ENCODE measurements at regions not wholly inside any gene's neighbourhood (a gene's known extent, or its start where the extent isn't known, plus 50 kb on each side); places are given as distances from the start of the nearest gene placed in this dataset.

- no peaks in the 10 kb centered on the region for H3K27me3 Mint-ChIP-seq
- no peaks in the 10 kb centered on the region for H3K36me3 Mint-ChIP-seq (ENCODE audit: low read depth)
- H3K4me3 Mint-ChIP-seq = no peak overlapping the region
- H3K27ac Mint-ChIP-seq = no peak overlapping the region
- peaks cover 7% of the 10 kb centered on the region for H3K9me3 Mint-ChIP-seq
- H3K4me1 Mint-ChIP-seq (ENCODE audit: low read depth) = no peaks in the 10 kb centered on the region
Observed at GRCh38 chr5:52684051-52684450, 103.7 kb upstream of the ITGA1 start.

GRCh38 chr5:52685566-52685965, 102.2 kb upstream of the ITGA1 start:
- no peaks in the 10 kb centered on the region for H3K27me3 Mint-ChIP-seq
- H3K9me3 Mint-ChIP-seq = no peaks in the 10 kb centered on the region
- H3K4me1 Mint-ChIP-seq (ENCODE audit: low read depth) = no peaks in the 10 kb centered on the region
- H3K36me3 Mint-ChIP-seq (ENCODE audit: low read depth) = no peaks in the 10 kb centered on the region
- H3K27ac Mint-ChIP-seq = no peak overlapping the region
- H3K4me3 Mint-ChIP-seq = no peak overlapping the region

- no peaks in the 10 kb centered on the region for H3K36me3 Mint-ChIP-seq (ENCODE audit: low read depth)
- no peaks in the 10 kb centered on the region for H3K4me1 Mint-ChIP-seq (ENCODE audit: low read depth)
- no peak overlapping the region for H3K27ac Mint-ChIP-seq
- H3K4me3 Mint-ChIP-seq = no peak overlapping the region
- no peaks in the 10 kb centered on the region for H3K27me3 Mint-ChIP-seq
- H3K9me3 Mint-ChIP-seq = no peaks in the 10 kb centered on the region
Observed at GRCh38 chr5:52685971-52686370, 101.7 kb upstream of the ITGA1 start.

- H3K27ac Mint-ChIP-seq = no peak overlapping the region
- no peaks in the 10 kb centered on the region for H3K36me3 Mint-ChIP-seq (ENCODE audit: low read depth)
- H3K4me3 Mint-ChIP-seq = no peak overlapping the region
- H3K27me3 Mint-ChIP-seq = no peaks in the 10 kb centered on the region
- H3K9me3 Mint-ChIP-seq = no peaks in the 10 kb centered on the region
- H3K4me1 Mint-ChIP-seq (ENCODE audit: low read depth) = peaks cover 4% of the 10 kb centered on the region
Observed at GRCh38 chr5:52690236-52690768, 97.4 kb upstream of the ITGA1 start.

GRCh38 chr5:52692039-52692438, 95.7 kb upstream of the ITGA1 start:
- H3K9me3 Mint-ChIP-seq = no peaks in the 10 kb centered on the region
- no peak overlapping the region for H3K27ac Mint-ChIP-seq
- H3K4me1 Mint-ChIP-seq (ENCODE audit: low read depth) = peaks cover 4% of the 10 kb centered on the region
- no peaks in the 10 kb centered on the region for H3K36me3 Mint-ChIP-seq (ENCODE audit: low read depth)
- no peaks in the 10 kb centered on the region for H3K27me3 Mint-ChIP-seq
- H3K4me3 Mint-ChIP-seq = no peak overlapping the region

GRCh38 chr5:52692606-52693005, 95.1 kb upstream of the ITGA1 start:
- Mint-ChIP-seq H3K4me3 (no peak overlapping the region), H3K27ac (no peak overlapping the region), H3K9me3 (no peaks in the 10 kb centered on the region), H3K4me1 (ENCODE audit: low read depth) (peaks cover 4% of the 10 kb centered on the region), H3K36me3 (ENCODE audit: low read depth) (no peaks in the 10 kb centered on the region), H3K27me3 (no peaks in the 10 kb centered on the region)

- Mint-ChIP-seq H3K9me3 (no peaks in the 10 kb centered on the region), H3K36me3 (ENCODE audit: low read depth) (no peaks in the 10 kb centered on the region), H3K4me3 (no peak overlapping the region), H3K27ac (no peak overlapping the region), H3K27me3 (no peaks in the 10 kb centered on the region), H3K4me1 (ENCODE audit: low read depth) (peaks cover 4% of the 10 kb centered on the region)
Observed at GRCh38 chr5:52693280-52693679, 94.4 kb upstream of the ITGA1 start.

- peaks cover 4% of the 10 kb centered on the region for H3K4me1 Mint-ChIP-seq (ENCODE audit: low read depth)
- H3K4me3 Mint-ChIP-seq = no peak overlapping the region
- no peaks in the 10 kb centered on the region for H3K9me3 Mint-ChIP-seq
- H3K36me3 Mint-ChIP-seq (ENCODE audit: low read depth) = no peaks in the 10 kb centered on the region
- no peak overlapping the region for H3K27ac Mint-ChIP-seq
- no peaks in the 10 kb centered on the region for H3K27me3 Mint-ChIP-seq
Observed at GRCh38 chr5:52693836-52694235, 93.9 kb upstream of the ITGA1 start.

GRCh38 chr5:52694648-52695047, 93.1 kb upstream of the ITGA1 start:
- Mint-ChIP-seq H3K36me3 (ENCODE audit: low read depth) (no peaks in the 10 kb centered on the region), H3K27me3 (no peaks in the 10 kb centered on the region), H3K4me1 (ENCODE audit: low read depth) (peaks cover 4% of the 10 kb centered on the region), H3K9me3 (no peaks in the 10 kb centered on the region), H3K27ac (no peak overlapping the region), H3K4me3 (no peak overlapping the region)

GRCh38 chr5:52702877-52703276, 84.8 kb upstream of the ITGA1 start:
- no peak overlapping the region for H3K4me3 Mint-ChIP-seq
- peaks cover 13% of the 10 kb centered on the region for H3K4me1 Mint-ChIP-seq (ENCODE audit: low read depth)
- no peaks in the 10 kb centered on the region for H3K36me3 Mint-ChIP-seq (ENCODE audit: low read depth)
- H3K9me3 Mint-ChIP-seq = no peaks in the 10 kb centered on the region
- no peaks in the 10 kb centered on the region for H3K27me3 Mint-ChIP-seq
- H3K27ac Mint-ChIP-seq = no peak overlapping the region

GRCh38 chr5:52703321-52703720, 84.4 kb upstream of the ITGA1 start:
- H3K36me3 Mint-ChIP-seq (ENCODE audit: low read depth) = no peaks in the 10 kb centered on the region

GRCh38 chr5:52705720-52706119, 82.0 kb upstream of the ITGA1 start:
- Mint-ChIP-seq H3K27ac (no peak overlapping the region), H3K9me3 (no peaks in the 10 kb centered on the region), H3K36me3 (ENCODE audit: low read depth) (no peaks in the 10 kb centered on the region), H3K4me1 (ENCODE audit: low read depth) (peaks cover 32% of the 10 kb centered on the region), H3K27me3 (no peaks in the 10 kb centered on the region), H3K4me3 (no peak overlapping the region)

More at GRCh38 chr5:52703321-52703720, 84.4 kb upstream of the ITGA1 start:
- no peaks in the 10 kb centered on the region for H3K9me3 Mint-ChIP-seq
- no peak overlapping the region for H3K27ac Mint-ChIP-seq
- H3K27me3 Mint-ChIP-seq = no peaks in the 10 kb centered on the region
- no peak overlapping the region for H3K4me3 Mint-ChIP-seq
- H3K4me1 Mint-ChIP-seq (ENCODE audit: low read depth) = peaks cover 16% of the 10 kb centered on the region

GRCh38 chr5:52706775-52707174, 80.9 kb upstream of the ITGA1 start:
- H3K9me3 Mint-ChIP-seq = no peaks in the 10 kb centered on the region
- no peaks in the 10 kb centered on the region for H3K36me3 Mint-ChIP-seq (ENCODE audit: low read depth)
- peaks cover 37% of the 10 kb centered on the region for H3K4me1 Mint-ChIP-seq (ENCODE audit: low read depth)
- no peaks in the 10 kb centered on the region for H3K27me3 Mint-ChIP-seq
- no peak overlapping the region for H3K4me3 Mint-ChIP-seq
- no peak overlapping the region for H3K27ac Mint-ChIP-seq

GRCh38 chr5:52707616-52708015, 80.1 kb upstream of the ITGA1 start:
- peaks cover 45% of the 10 kb centered on the region for H3K4me1 Mint-ChIP-seq (ENCODE audit: low read depth)
- no peaks in the 10 kb centered on the region for H3K27me3 Mint-ChIP-seq
- H3K4me3 Mint-ChIP-seq = no peak overlapping the region
- H3K9me3 Mint-ChIP-seq = no peaks in the 10 kb centered on the region
- H3K27ac Mint-ChIP-seq = no peak overlapping the region
- no peaks in the 10 kb centered on the region for H3K36me3 Mint-ChIP-seq (ENCODE audit: low read depth)

GRCh38 chr5:52708463-52708862, 79.3 kb upstream of the ITGA1 start:
- Mint-ChIP-seq H3K27me3 (no peaks in the 10 kb centered on the region), H3K9me3 (no peaks in the 10 kb centered on the region), H3K27ac (no peak overlapping the region), H3K4me3 (no peak overlapping the region), H3K4me1 (ENCODE audit: low read depth) (peaks cover 50% of the 10 kb centered on the region), H3K36me3 (ENCODE audit: low read depth) (no peaks in the 10 kb centered on the region)

GRCh38 chr5:52709167-52709925, 78.4 kb upstream of the ITGA1 start:
- Mint-ChIP-seq H3K4me3 (peak overlapping the region; percentile 19), H3K27ac (peak overlapping the region; percentile 33), H3K36me3 (ENCODE audit: low read depth) (no peaks in the 10 kb centered on the region), H3K4me1 (ENCODE audit: low read depth) (peaks cover 50% of the 10 kb centered on the region), H3K27me3 (no peaks in the 10 kb centered on the region), H3K9me3 (no peaks in the 10 kb centered on the region)
